Lung (tissue), 9 donors: ENCODE measurements at regions not wholly inside any gene's neighbourhood (a gene's known extent, or its start where the extent isn't known, plus 50 kb on each side); places are given as distances from the start of the nearest gene placed in this dataset.
"Not testable (repeated sequence)": the region's sequence is repeated elsewhere in the genome, so short reads cannot be mapped to it uniquely, and the experiment has no call there.

Source experiments
- ATAC-seq: fragments of 200-7000 bp; cut with Tn5 transposase; one replicate; pipeline ENCODE4 v1.9.1; 2020; ENCODE audit warnings: moderate number of reproducible peaks; ENCODE audit not compliant: insufficient read depth, low FRiP score
- DNase-seq, 3 donors: peaks; one replicate each; pipeline ENCODE4 v3.0.0-alpha.2; 2013 to 2017
- H3K27ac ChIP-seq, 2 donors: one replicate each; pipeline ENCODE4 v1.5.1; 2013; ENCODE audit warnings: mild to moderate bottlenecking in 2 of 2, moderate library complexity in 2 of 2, control low read depth in 1 of 2, inconsistent platforms in 1 of 2, low read depth in 1 of 2, low read length in 1 of 2
- H3K27me3 ChIP-seq, 3 donors: one replicate each; pipeline ENCODE4 v1.5.1; 2013; ENCODE audit warnings: low read length in 2 of 3; ENCODE audit not compliant: control insufficient read depth in 3 of 3, insufficient read depth in 3 of 3
- H3K36me3 ChIP-seq, 4 donors: one replicate each; pipeline ENCODE4 v1.5.1; 2013; ENCODE audit warnings: low read length in 4 of 4, mild to moderate bottlenecking in 1 of 4, moderate library complexity in 1 of 4; ENCODE audit not compliant: control insufficient read depth in 4 of 4, insufficient read depth in 4 of 4
- H3K4me1 ChIP-seq, 5 donors: one replicate each; pipeline ENCODE4 v1.5.1; 2013; ENCODE audit warnings: low read length in 5 of 5, mild to moderate bottlenecking in 2 of 5, moderate library complexity in 1 of 5; ENCODE audit not compliant: control insufficient read depth in 5 of 5, insufficient read depth in 5 of 5
- H3K4me3 ChIP-seq: one replicate; pipeline ENCODE4 v1.5.1; 2013; ENCODE audit warnings: mild to moderate bottlenecking, control low read depth, moderate library complexity
- H3K9ac ChIP-seq, 2 donors: one replicate each; pipeline ENCODE4 v1.5.1; 2013; ENCODE audit warnings: low read length in 2 of 2, control low read depth in 1 of 2; ENCODE audit not compliant: insufficient read depth in 1 of 2
- H3K9me3 ChIP-seq, 4 donors: one replicate each; pipeline ENCODE4 v1.5.1; 2013; ENCODE audit warnings: low read length in 3 of 4, mild to moderate bottlenecking in 1 of 4, moderate library complexity in 1 of 4; ENCODE audit not compliant: control insufficient read depth in 4 of 4, insufficient read depth in 3 of 4
- WGBS, 2 donors: extraction: QIAGEN DNeasy Blood & Tissue Kit; methylation state at CpG; one replicate each; pipeline ENCODE4 v1.1.7; 2013; 5-methylcytosine and 5-hydroxymethylcytosine counted together
- donor health status: Bipolar disorder and iron deficiency.
- donor health status: healthy.
- donor health status: DM: yes; HTN: yes; CAD: no.

DNA sequence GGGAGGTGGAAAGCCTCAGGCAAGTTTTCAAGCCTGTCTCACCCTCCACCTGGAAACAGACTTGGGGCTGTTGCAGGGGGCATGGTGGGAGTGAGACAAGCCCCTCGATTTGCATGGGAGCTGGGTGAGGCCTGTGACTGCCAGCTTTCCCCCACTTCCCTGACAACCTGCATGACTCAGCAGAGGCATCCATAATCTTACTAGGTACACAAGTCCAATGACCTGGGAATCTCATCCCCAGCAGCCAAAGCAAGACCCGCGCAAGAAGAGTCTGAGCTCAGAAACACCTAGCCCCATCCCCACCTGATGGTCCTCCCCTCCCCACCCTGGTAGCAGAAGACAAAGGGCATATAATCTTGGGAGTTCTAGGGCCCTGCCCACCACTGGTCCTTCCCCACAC is 136.9 kb upstream of the POMZP3 start:
- 83 to 91% methylated on average over 3 of the region's 3 CpGs for WGBS, 2 donors
- not testable (repeated sequence) for DNase-seq, ATAC-seq

DNA sequence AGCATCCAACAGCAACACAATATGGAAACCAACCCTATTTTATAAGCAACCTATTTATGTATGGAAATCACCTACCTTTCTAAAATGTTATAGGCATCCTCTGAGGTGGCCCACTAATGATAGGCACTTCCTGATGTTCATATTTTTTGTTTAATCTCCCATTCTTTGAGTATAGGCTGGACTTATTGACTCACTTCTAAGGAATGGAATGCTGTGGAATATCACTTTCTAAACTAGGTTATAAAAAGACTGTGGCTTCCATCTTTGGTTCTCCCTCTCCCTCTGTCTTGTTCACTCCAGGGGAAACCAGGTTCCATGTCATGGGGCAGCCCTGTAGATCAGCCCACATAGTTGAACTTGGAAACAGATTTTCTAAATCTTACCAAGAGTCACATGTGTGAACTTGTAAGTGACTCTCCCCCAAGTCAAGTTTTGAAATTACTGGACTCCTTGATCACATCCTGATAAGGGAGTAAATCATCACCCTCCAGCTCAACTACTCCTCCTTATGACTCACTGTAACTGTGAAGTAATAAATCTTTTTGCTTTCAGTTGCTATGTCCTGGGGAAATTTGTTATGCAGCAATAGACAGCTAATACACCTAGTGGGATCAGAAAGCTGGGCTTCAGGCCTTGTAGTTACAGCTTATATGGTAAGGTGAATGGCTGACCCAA is 133.6 kb upstream of the POMZP3 start:
- not testable (repeated sequence) for H3K4me3 ChIP-seq, H3K4me1 ChIP-seq, H3K27ac ChIP-seq, H3K9ac ChIP-seq, H3K9me3 ChIP-seq, H3K27me3 ChIP-seq, DNase-seq, ATAC-seq, H3K36me3 ChIP-seq

More for the DNA sequence above, 136.9 kb upstream of the POMZP3 start:
- not testable (repeated sequence) for H3K9me3 ChIP-seq, H3K27me3 ChIP-seq, H3K36me3 ChIP-seq, H3K4me1 ChIP-seq, H3K9ac ChIP-seq, H3K27ac ChIP-seq, H3K4me3 ChIP-seq

DNA sequence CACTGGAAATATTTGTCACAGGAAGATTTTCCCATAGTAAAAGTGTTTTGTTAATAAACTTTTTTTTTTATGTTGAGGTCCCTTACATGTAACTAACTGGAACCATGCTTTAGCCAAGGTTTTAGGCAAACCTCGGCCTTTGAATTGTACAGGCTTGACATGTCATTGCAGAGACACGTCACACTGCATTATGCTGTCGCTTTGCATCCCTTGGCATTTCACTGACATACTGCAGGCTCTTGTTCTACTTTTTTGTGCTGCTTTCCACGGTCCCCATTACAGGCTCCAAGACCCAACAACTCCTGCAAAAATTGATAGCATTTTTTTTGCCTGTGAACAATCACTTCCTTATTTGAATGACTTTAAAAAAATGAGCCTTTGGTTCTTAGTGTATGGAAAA is 112.5 kb upstream of the POMZP3 start:
- not testable (repeated sequence) for H3K9me3 ChIP-seq, ATAC-seq, H3K9ac ChIP-seq, H3K27ac ChIP-seq, H3K36me3 ChIP-seq, DNase-seq, H3K27me3 ChIP-seq, H3K4me3 ChIP-seq, H3K4me1 ChIP-seq
- WGBS, 2 donors, result 72 to 73% methylated on average over 4 of the region's 4 CpGs

DNA sequence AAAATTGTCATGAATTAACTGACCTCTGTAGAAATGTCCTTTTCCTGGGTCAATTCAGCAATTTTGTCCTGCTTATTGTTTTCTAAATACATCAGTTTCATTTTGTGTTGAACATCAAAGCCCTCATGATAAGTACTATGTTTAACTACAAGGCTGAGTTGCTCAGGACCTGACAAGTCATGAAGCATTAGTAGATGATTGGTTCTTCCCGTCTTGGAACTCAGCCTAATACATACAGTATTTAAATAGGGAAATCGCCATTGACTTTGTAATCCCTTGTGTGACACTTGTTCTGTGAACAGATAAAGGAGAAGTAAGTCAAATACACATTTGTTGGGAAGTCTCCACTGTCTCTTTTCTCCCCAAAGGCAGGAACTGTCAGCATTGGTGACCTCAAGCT is 109.6 kb upstream of the POMZP3 start:
- not testable (repeated sequence) for H3K27ac ChIP-seq, DNase-seq, H3K36me3 ChIP-seq, H3K9ac ChIP-seq, H3K27me3 ChIP-seq, H3K4me1 ChIP-seq, H3K4me3 ChIP-seq, ATAC-seq, H3K9me3 ChIP-seq
- 57 to 77% methylated on average over 2 of the region's 2 CpGs for WGBS, 2 donors

DNA sequence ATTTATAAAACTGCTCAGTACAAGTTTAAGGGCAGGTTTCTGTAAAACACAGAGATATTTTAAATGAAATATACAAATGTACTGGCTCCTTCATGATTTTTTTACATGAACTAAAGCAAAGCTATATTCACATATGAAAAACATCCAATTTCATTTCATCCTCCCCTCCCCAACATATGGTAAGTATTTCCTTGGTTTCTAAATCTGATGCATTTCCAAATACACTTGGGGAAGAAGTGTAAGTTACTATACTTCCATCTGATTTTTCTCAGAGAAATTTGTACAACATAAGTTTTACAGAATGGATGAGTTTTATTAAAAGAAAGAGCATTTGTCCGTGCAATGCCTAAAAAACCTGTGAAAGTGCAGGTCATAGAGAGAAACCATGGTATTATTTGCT is 109.0 kb upstream of the POMZP3 start:
- H3K9me3 ChIP-seq, H3K4me1 ChIP-seq, H3K9ac ChIP-seq, H3K27ac ChIP-seq, ATAC-seq, H3K36me3 ChIP-seq, H3K4me3 ChIP-seq, H3K27me3 ChIP-seq, DNase-seq: not testable (repeated sequence)
- 89 to 90% methylated on average over 1 of the region's 1 CpG for WGBS, 2 donors

DNA sequence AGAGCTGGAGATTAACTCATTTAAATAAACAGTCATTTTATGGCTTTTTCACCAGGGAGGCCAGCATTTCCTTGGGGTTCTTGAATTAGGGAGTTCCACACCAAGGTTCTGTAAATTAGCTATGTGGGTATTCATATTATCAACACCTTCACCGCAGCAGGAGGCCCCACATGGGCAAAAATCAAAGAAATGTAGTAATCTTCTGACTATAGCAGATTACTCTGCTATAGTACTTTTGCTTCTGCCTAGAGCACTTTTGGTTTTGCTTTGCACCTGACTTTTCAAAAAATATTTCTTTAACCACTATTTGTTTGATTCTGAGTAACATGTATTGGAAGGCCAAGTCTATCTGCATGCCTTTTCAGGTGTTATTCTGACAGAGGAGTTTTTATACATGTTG is 108.6 kb upstream of the POMZP3 start:
- not testable (repeated sequence) for DNase-seq, H3K27ac ChIP-seq, H3K9ac ChIP-seq, H3K36me3 ChIP-seq, H3K4me3 ChIP-seq, H3K9me3 ChIP-seq, H3K27me3 ChIP-seq, H3K4me1 ChIP-seq, ATAC-seq
- no CpG with 5 or more reads among the region's 1 CpG for WGBS, 2 donors

DNA sequence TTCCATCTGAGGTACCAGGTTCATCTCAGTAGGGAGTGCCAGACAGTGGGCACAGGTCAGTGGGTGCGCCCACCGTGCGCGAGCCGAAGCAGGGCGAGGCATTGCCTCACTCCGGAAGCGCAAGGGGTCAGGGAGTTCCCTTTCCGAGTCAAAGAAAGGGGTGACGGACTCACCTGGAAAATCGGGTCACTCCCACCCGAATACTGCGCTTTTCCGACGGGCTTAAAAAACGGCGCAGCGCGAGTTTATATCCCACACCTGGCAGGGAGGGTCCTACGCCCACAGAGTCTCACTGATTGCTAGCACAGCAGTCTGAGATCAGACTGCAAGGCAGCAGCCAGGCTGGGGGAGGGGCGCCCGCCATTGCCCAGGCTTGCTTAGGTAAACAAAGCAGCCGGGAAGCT is 101.5 kb upstream of the POMZP3 start:
- not testable (repeated sequence) for H3K4me3 ChIP-seq, ATAC-seq, H3K9ac ChIP-seq, H3K4me1 ChIP-seq, DNase-seq, H3K27me3 ChIP-seq, H3K27ac ChIP-seq, H3K36me3 ChIP-seq, H3K9me3 ChIP-seq
- WGBS, 2 donors, result 86 to 95% methylated on average over 22 to 23 of the region's 23 CpGs

DNA sequence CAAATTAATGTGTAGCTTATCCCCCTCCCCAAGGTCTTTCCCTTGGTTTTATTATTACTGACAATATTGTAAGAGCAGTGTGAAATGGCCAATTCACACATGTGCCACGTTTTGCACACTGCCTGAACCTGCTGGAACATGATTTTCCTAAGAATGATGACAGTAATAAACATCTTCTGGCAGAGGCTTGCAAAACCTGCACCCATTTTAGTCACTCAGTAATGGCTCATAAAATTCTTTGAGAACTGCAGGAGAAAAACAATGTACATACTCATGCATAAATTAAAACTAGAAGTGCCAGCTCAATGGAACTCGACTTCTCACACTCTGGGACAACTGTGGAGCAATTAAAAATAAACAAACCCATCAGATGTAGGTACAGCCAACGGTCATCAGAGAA is 96.8 kb upstream of the POMZP3 start:
- H3K4me3 ChIP-seq, H3K27ac ChIP-seq, H3K27me3 ChIP-seq, H3K9ac ChIP-seq, H3K4me1 ChIP-seq, H3K9me3 ChIP-seq, DNase-seq, ATAC-seq, H3K36me3 ChIP-seq: not testable (repeated sequence)
- 30% methylated on average over 1 of the region's 3 CpGs; no CpG with 5 or more reads in 1 of the 2 donors for WGBS, 2 donors
